ENCODE measurements at regions not wholly inside any gene's neighbourhood (a gene's known extent, or its start where the extent isn't known, plus 50 kb on each side); places are given as distances from the start of the nearest gene placed in this dataset.

DNA sequence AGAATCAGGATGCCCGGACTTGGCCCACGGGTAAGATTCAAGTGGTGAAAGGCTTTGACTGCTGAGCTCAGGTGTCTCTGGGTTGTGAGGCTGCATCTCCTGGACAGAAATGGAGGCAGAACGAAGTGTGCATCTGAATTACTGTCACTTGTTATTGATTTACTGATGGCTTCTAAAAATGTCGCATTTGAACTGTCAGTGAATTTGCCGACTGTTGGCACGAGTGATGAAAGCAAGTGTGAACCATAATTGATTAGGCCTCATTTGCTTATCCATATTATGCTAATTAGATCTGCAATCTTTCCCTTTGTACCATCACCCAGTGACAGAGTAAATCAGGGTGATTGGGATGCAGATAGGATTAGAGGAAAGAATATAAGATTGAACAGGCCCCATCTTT is 252.4 kb downstream of the NUF2 start:
- TF ChIP-seq RAD21 (IDR thresholded peaks at IDR 0.05; ENCODE audit: low read length) (no peak), POLR2A (IDR thresholded peaks at IDR 0.05; ENCODE audit: low read depth, low read length) (no peak), CEBPB (IDR thresholded peaks at IDR 0.05; ENCODE audit: low read depth, low read length) (no peak), BHLHE40 (IDR thresholded peaks at IDR 0.05; ENCODE audit: low read depth, low read length) (no peak), MAFK (IDR thresholded peaks at IDR 0.05; ENCODE audit: low read depth, low read length) (no peak), RFX5 (IDR thresholded peaks at IDR 0.05; ENCODE audit: low read depth, low read length) (no peak), CHD1 (IDR thresholded peaks at IDR 0.05; ENCODE audit: low read depth, low read length) (no peak), SMC3 (IDR thresholded peaks at IDR 0.05; ENCODE audit: low read depth, low read length) (no peak), RCOR1 (IDR thresholded peaks at IDR 0.05; ENCODE audit: insufficient replicate concordance, low read length) (no peak), MAZ (IDR thresholded peaks at IDR 0.05; ENCODE audit: borderline replicate concordance, low read depth, low read length) (no peak)
- TF ChIP-seq, protein P1, sequence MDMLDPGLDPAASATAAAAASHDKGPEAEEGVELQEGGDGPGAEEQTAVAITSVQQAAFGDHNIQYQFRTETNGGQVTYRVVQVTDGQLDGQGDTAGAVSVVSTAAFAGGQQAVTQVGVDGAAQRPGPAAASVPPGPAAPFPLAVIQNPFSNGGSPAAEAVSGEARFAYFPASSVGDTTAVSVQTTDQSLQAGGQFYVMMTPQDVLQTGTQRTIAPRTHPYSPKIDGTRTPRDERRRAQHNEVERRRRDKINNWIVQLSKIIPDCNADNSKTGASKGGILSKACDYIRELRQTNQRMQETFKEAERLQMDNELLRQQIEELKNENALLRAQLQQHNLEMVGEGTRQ (IDR thresholded peaks at IDR 0.05; ENCODE audit: low read depth, low read length), result no peak
- TF ChIP-seq, protein P2, sequence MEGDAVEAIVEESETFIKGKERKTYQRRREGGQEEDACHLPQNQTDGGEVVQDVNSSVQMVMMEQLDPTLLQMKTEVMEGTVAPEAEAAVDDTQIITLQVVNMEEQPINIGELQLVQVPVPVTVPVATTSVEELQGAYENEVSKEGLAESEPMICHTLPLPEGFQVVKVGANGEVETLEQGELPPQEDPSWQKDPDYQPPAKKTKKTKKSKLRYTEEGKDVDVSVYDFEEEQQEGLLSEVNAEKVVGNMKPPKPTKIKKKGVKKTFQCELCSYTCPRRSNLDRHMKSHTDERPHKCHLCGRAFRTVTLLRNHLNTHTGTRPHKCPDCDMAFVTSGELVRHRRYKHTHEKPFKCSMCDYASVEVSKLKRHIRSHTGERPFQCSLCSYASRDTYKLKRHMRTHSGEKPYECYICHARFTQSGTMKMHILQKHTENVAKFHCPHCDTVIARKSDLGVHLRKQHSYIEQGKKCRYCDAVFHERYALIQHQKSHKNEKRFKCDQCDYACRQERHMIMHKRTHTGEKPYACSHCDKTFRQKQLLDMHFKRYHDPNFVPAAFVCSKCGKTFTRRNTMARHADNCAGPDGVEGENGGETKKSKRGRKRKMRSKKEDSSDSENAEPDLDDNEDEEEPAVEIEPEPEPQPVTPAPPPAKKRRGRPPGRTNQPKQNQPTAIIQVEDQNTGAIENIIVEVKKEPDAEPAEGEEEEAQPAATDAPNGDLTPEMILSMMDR (conservative IDR thresholded peaks at IDR 0.05; ENCODE audit: low read depth, low read length), result no peak
- TF ChIP-seq, protein P3, sequence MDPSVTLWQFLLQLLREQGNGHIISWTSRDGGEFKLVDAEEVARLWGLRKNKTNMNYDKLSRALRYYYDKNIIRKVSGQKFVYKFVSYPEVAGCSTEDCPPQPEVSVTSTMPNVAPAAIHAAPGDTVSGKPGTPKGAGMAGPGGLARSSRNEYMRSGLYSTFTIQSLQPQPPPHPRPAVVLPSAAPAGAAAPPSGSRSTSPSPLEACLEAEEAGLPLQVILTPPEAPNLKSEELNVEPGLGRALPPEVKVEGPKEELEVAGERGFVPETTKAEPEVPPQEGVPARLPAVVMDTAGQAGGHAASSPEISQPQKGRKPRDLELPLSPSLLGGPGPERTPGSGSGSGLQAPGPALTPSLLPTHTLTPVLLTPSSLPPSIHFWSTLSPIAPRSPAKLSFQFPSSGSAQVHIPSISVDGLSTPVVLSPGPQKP (IDR thresholded peaks at IDR 0.05; ENCODE audit: borderline replicate concordance, low read depth, low read length), result no peak

Measured in IMR-90 (cell line).